SK-N-SH (cell line): ENCODE measurements at regions not wholly inside any gene's neighbourhood (a gene's known extent, or its start where the extent isn't known, plus 50 kb on each side); places are given as distances from the start of the nearest gene placed in this dataset.

Experiments
- CTCF ChIP-seq: fragments of 200-600 bp; sonication (generic); IDR thresholded peaks from 2 replicates; pipeline ENCODE4 v1.6.1; 2017; ENCODE audit warnings: antibody characterized with exemption, mild to moderate bottlenecking, moderate library complexity
- RXRA ChIP-seq: IDR thresholded peaks from 2 replicates; pipeline ENCODE4 v1.4.0; 2012; ENCODE audit warnings: low read depth, mild to moderate bottlenecking, borderline replicate concordance
- TF ChIP-seq, protein P1 (sequence below): IDR thresholded peaks from 2 replicates; pipeline ENCODE4 v1.6.1; 2012; ENCODE audit warnings: mild to moderate bottlenecking, low read depth, low read length, moderate library complexity

DNA sequence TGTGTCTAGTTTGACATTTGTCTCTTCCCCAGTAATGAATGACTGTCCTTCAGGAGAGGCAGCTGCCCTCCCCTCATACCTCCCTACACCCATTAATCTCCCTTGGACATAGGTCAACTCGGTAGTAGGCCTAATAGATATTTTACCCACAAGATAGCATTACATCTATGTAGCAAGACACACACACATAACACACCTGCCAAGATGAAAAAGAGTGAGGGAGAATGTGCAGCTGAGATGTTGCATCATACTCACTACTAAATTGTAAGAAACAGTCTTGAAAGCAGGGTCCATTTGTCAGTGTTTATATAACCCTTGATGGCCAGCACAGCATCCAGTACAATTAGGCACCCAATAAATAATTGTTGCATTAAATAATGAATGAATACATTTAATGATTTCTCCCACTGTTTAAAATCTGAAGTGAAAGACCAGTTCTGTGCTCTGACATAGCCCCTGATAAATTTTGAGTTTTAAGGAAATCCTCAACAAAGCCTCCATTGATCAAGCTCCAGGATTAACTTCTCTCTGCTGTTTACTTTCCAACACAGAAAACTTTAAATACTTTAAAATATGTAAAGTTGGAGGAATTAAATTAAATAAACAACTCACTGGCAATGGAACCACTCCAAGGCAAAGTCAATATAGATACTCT lies 440.8 kb upstream of the RASGEF1B start:
- no peak for TF ChIP-seq CTCF
- TF ChIP-seq, protein P1, sequence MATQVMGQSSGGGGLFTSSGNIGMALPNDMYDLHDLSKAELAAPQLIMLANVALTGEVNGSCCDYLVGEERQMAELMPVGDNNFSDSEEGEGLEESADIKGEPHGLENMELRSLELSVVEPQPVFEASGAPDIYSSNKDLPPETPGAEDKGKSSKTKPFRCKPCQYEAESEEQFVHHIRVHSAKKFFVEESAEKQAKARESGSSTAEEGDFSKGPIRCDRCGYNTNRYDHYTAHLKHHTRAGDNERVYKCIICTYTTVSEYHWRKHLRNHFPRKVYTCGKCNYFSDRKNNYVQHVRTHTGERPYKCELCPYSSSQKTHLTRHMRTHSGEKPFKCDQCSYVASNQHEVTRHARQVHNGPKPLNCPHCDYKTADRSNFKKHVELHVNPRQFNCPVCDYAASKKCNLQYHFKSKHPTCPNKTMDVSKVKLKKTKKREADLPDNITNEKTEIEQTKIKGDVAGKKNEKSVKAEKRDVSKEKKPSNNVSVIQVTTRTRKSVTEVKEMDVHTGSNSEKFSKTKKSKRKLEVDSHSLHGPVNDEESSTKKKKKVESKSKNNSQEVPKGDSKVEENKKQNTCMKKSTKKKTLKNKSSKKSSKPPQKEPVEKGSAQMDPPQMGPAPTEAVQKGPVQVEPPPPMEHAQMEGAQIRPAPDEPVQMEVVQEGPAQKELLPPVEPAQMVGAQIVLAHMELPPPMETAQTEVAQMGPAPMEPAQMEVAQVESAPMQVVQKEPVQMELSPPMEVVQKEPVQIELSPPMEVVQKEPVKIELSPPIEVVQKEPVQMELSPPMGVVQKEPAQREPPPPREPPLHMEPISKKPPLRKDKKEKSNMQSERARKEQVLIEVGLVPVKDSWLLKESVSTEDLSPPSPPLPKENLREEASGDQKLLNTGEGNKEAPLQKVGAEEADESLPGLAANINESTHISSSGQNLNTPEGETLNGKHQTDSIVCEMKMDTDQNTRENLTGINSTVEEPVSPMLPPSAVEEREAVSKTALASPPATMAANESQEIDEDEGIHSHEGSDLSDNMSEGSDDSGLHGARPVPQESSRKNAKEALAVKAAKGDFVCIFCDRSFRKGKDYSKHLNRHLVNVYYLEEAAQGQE, result no peak
- no peak for TF ChIP-seq RXRA
